Glomerular visceral epithelial cell (primary cell): ENCODE measurements at regions not wholly inside any gene's neighbourhood (a gene's known extent, or its start where the extent isn't known, plus 50 kb on each side); places are given as distances from the start of the nearest gene placed in this dataset.
"Not testable (repeated sequence)": the region's sequence is repeated elsewhere in the genome, so short reads cannot be mapped to it uniquely, and the experiment has no call there.

ENCODE experiments used
- DNase-seq: peaks from one replicate; pipeline ENCODE4 v3.0.0-alpha.2; 2016; ENCODE audit errors: extremely low spot score

DNA sequence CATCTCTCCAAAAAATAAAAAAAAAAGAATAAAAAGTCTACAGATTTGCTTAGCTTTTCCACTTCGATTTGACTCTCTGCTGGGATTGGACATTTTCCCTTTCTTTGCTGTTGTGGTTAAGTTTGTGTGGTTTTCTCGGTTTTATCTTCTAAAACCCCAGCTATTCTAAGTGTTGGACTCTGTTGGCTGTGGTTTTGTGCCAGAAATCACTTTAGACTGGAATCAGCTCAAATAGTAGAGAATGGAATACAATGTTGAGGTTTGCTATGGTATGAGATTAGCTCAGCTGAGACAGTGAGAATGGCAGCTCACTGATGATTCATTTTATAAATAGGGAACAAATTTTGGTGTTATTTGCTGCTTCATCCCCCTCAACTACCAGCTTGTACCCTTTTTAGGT, 116.0 kb downstream of the BUB3 start:
- DNase-seq = peak; percentile 61

DNA sequence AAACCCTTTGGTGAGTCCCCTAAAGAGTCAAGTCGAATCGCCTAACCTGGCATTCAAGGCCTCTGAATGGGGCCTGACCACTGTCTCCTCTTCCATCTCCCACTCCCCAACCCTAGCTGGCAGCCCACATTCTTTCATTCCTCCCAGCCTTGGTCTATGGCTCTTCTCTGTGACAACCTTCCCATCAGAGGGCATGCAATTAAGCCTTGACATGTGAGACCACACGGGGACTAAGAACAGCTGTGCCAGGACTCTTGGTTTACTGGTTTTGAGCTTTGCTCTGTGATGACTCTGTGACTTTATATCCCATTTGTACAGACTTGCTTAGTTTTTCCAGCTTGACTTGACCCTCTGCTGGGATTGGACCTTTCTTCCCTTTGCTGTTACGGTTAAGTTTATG, 116.6 kb downstream of the BUB3 start:
- no peak for DNase-seq

DNA sequence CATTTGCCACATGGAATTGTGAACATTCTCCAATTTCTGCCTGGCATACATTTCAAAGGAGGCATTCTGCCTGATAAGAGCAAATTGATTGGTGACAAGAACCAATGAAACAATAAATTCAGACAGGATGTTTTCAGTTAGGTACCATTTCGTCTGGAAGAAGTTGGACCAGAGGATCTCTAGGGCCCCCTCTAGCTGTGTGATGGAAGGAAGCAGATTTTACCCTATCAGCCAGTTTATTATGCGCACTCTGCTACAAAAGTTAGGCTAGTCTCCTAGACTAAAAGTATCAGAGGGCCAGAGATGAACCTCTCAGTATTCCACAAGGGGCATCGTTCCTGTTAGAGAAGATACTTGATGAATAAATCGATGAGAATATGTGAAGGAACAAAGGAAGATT, 118.0 kb downstream of the BUB3 start:
- DNase-seq = no peak

DNA sequence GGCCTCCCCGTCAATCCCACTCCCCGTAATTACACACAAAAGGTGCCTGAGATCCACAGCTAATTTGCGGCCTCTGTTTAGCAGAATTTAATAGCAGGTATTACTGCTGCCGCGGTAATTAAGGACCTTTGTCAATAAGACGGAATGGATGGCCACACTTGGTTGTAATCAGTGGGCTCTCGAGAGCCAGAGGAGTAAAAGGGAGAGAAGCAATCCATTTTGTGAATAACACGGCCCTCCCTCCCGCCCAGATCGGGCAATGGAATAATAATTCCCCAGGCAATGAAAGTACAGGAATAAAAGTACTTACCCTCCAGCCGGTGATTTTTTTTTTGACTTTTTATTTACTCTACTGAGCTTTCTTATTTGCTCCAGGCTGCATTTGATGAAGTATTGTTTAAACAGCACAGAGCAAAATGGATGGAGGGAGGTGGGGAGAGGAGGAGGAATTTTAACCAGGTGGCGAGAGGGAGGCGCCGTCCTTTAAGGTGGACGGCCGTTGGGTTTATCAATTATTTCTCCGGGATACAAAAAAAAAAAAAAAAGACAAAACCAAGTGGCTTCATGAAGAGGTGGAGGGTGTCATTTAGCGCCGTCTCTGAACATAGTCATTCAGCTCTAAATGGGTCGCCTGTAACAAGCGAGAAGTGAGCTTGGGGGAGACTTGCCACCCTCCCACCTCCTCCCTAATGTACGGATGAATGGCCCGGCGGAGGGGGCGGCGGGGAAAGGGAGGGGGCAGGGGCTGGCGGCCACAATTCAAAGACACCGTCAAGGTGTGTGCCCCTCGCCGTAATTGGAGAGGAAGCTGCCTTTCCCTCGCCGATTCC, 120.3 kb downstream of the BUB3 start:
- DNase-seq = no peak

DNA sequence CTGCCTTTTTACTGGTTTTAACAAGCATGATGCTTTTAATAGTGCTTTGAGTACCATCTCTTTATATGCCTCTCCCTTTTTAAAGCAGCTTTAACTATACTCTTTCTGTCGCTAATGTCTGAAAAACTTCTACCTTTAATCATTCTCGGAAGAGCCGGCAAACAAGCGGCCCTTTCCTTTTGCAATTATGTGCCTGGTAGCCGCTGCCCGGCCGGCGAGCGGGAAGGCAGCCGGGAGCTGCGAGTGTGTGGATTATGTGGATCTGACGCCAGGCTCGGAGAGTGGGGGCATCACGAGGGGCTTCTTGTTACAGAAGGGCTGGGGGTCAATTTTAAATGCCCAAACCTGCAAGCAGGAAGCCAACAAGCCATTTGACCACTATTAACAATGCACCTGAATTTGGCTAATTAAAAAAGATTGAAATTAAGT, 120.9 kb downstream of the BUB3 start:
- DNase-seq = no peak

DNA sequence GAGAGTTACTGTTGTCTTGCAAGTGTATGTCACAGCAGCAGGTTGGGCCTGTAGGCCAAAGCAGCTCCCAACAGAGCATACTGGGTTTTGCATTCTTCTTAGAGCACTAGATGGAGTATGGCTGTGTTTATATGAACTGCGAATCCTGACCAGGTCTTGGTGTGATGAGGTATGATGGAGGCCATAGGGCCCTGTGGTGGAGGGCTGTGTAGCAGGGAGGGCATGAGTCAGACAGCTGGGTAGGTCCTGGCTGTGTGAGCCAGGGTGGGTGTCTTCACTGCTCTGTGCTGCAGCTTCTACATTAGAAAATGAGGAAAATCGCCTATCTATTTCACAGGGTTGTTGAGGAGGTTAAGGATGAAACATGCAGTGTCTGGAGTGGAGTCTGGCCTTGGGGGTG, 124.2 kb downstream of the BUB3 start:
- no peak for DNase-seq

GRCh38 chr10:123283371-123283770, 129.2 kb downstream of the BUB3 start:
- DNase-seq = not testable (repeated sequence)

DNA sequence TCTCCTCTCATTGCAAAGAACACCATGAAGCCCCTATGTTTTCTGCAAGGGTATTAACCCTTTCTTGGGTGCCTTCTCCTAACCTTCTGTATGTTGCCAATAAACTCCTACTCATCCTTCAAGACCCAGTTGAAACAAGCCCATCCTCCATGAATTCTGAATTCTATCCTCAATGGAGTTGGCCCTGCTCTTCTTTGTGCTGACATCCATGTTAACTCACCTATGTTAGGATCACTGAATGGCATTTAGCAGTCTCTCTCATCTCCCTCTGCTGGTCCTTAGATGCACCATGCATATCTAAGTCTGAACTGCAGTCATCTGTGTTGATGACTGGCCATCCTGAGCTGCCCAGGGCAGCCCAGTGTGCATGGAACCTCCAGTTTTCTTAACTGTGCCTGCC, 129.8 kb downstream of the BUB3 start:
- no peak for DNase-seq

DNA sequence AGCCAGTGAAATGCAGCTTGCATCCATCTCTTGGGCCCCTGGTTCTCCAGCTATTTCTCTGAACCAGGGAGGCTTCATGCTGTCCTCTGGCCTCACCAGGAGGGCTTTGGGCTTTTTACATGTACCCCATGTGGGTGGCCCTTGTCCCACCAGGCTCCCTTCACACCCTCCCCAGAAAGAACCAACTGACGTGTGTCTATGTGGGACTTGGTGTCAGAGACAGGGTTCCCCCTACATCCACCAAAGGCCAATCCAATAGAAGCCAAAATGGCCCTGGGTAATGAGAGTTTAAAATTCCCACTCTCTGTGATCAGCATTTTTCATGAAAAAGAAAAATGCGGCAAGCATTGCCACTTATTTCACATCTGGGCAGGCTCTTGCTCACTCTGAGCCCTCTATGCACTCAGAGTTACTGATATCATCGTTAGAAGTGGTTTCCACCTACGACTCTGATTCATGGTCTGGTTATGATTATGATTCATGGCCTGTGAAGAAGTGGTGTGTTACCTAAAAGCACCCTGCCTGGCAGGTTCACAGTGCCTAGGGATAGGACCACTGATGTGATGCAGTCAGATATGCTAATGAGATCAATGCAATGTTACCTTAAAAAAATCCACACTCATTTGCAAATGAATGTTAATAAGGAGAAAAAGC, 133.5 kb downstream of the BUB3 start:
- DNase-seq = peak; percentile 45

- no peak for DNase-seq
Measured at GRCh38 chr10:123289432-123289831, 135.2 kb downstream of the BUB3 start.

- DNase-seq = no peak
Measured at GRCh38 chr10:123294109-123294508, 139.9 kb downstream of the BUB3 start.

DNA sequence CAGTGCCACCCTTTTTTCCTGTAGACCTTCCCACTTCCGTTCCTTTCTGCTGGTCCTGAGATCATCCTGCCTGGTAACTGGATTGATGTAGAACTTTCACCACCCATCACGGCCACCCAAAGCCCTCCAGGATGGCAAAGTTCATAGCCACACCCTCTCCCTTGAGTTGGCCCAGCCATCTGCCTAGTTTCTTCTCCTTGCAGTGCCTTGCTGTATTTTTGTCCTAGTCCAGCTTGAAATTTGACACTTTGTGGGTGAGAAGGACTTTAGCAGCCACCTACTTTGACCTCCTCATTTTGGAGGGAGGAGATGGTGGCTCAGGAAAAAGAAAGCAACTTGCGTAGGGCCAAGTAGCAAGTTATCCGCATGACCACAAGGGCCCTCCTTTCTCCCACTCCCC, 140.7 kb downstream of the BUB3 start:
- no peak for DNase-seq

DNA sequence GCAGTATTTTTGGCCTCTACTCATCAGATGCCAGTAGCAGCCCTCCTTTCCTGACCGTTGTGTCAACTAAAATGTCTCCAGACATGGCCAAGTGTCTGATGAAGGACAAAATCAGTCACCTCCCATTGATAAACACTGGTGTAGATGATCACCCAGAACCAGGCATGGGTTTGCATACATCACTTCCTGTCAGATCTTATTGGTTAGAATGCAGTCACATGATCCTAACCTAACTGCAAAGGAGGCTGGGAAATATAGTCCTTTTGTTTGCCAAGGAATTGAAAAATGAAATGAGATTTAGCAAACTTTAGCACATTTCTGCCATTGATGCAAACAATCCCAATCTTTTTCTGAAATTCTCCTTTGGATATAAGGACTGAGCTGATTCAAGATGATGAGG, 141.4 kb downstream of the BUB3 start:
- DNase-seq = no peak

- no peak for DNase-seq
Measured at GRCh38 chr10:123297175-123297574, 143.0 kb downstream of the BUB3 start.

DNA sequence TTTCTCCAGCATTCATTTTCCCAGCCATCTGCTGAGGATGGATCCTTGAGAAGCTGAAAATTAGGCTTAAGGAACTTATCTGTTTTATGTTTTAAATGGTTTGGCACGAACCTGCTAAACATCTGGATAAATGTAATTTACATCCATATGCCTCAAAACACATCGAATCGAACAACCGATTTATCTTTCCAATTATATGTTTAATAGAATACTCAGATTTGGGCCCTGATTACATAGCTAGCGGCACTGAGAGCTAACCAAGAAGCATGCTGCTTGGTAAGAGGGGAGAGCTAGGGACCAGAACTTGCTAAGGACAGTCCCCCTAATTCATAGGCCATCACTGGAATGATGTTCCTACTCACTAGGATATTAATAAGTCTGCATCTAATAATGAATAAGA, 144.4 kb downstream of the BUB3 start:
- DNase-seq = no peak

DNA sequence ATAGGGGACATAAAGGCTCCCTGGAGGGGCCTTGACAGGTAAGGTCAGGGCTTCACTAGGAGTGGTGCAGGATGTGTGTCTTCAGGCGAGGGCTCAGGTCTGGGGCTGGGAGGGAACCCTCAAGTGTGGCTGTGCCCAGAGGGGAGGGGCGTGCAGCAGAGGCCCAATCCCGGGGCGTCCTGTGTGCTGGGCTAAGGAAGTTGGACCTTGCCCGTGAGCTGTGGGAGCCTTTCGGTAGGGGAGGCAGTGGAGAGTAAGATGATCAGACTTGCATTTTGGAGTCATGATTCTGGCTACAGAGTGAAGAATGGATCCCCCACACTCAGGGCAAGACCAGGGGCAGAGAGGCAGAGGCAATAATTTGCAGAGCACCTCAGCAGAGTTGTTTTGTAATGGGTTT, 145.4 kb downstream of the BUB3 start:
- no peak for DNase-seq

- DNase-seq = peak; percentile 50
Measured at GRCh38 chr10:123301077-123301857, 147.1 kb downstream of the BUB3 start.

GRCh38 chr10:123303581-123304337, 149.6 kb downstream of the BUB3 start:
- no peak for DNase-seq

DNA sequence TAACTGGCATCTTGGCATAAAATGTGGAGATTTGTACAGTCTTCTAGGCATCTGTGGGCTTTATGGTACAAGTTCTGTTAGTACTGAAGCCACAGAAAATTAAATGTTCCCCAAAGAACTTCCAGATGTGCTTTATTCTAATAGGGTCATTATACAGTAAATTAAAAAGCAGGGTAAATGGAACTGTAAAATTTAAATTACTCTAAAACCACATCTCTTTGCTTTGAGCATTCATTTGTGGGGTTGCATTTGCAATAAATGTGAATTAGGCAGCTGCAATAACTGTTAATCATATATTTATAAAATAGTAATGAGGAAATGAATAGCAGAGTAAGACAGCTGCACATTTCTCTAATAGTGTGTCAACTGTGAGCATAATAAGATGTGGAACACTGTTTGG, 151.5 kb downstream of the BUB3 start:
- no peak for DNase-seq

- no peak for DNase-seq
Measured at GRCh38 chr10:123306290-123306689, 152.1 kb downstream of the BUB3 start.

GRCh38 chr10:123309731-123310130, 155.5 kb downstream of the BUB3 start:
- no peak for DNase-seq

- no peak for DNase-seq
Measured at GRCh38 chr10:123316776-123317175, 162.6 kb downstream of the BUB3 start.
